ENCODE measurements at regions not wholly inside any gene's neighbourhood (a gene's known extent, or its start where the extent isn't known, plus 50 kb on each side); places are given as distances from the start of the nearest gene placed in this dataset.

DNA sequence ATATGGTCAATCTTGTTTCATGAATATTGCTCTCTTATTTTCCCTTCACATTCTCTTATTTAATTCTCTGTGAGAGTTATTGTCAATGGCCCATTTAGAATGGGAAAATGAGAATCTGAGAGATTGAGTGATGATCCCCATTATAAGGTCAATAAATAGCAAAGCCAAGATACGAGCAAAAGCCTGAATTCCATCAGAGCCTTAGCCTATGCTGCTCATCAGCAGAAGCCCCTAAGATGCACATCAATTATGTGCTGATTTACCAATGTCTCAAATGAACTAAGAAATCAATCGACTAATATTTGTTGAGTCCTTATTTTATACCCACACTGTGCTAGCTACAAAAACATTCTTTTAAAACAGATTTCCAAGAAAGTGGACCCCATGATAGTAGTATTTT is 330.8 kb upstream of the DDI1 start:
- FAIRE-seq (no peak), DNase-seq (ENCODE audit: insufficient read length) (no peak)
- TF ChIP-seq POLR2A (IDR thresholded peaks at IDR 0.05; ENCODE audit: low read depth, low read length), result no peak
- no peak for TF ChIP-seq POLR2AphosphoS5 (IDR thresholded peaks at IDR 0.05; ENCODE audit: low read depth, low read length)
- TF ChIP-seq TAF1 (IDR thresholded peaks at IDR 0.05; ENCODE audit: borderline replicate concordance, low read depth, low read length), result no peak

DNA sequence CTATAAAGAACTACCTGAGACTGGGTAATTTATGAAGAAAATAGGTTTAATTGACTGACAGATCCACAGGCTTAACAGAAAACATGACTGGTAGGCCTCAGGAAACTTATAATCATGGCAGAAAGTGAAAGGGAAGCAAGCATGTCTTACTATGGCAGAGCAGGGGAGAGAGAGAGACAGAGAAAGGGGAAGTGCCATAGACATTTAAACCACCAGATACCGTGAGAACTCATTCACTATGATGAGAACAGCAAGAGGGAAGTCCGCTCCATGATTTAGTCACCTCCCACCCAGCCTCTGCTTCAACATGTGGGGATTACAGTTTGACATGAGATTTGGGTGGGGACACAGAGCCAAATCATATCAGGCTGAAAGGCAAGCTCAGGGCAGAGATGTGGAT is 327.1 kb upstream of the DDI1 start:
- no peak for TF ChIP-seq TAF1 (IDR thresholded peaks at IDR 0.05; ENCODE audit: borderline replicate concordance, low read depth, low read length)
- no peak for TF ChIP-seq POLR2A (IDR thresholded peaks at IDR 0.05; ENCODE audit: low read depth, low read length)
- no peak for TF ChIP-seq POLR2AphosphoS5 (IDR thresholded peaks at IDR 0.05; ENCODE audit: low read depth, low read length)
- no peak for FAIRE-seq

DNA sequence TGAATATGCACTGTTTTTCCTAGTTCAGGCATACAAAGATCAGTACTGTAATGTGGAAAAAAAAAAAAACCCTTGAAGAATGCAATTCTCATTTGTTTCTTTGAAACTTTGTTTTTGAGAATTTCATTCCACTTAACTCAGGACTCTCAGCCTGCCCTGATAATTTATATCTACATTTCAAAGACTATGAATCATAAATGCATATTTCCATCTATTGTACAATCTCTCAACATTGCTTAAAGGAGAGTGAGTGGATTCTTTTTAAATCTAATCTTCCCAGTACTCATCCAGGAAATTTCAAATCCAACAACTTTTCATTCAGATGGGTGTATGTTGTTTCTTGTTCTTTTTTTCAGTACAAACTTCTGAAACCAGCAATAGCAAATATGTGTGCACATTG is 322.2 kb upstream of the DDI1 start:
- no peak for FAIRE-seq
- TF ChIP-seq POLR2A (IDR thresholded peaks at IDR 0.05; ENCODE audit: low read depth, low read length), result no peak
- no peak for TF ChIP-seq TAF1 (IDR thresholded peaks at IDR 0.05; ENCODE audit: borderline replicate concordance, low read depth, low read length)
- TF ChIP-seq POLR2AphosphoS5 (IDR thresholded peaks at IDR 0.05; ENCODE audit: low read depth, low read length), result no peak

More for the DNA sequence above, 327.1 kb upstream of the DDI1 start:
- DNase-seq (ENCODE audit: insufficient read length), result no peak

DNA sequence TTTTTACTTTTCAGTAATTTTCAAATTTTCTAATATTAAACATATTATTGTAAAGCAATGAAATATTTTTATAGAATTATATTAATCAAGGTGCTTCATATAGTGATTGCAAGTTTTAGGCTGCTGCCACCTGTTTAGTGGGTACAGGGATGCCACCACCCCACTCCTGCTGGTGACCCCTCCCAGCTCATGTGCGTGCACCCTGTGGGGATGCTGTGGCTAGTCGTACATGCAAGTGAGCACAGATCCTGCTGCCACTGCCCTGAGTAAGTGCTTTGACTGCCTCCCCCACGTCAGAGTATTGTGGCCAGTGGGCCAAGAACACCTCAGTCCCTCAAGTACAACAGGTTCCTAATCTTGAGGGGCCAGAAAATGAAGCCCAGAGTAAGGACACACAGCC is 320.1 kb upstream of the DDI1 start:
- DNase-seq (ENCODE audit: insufficient read length) (no peak), FAIRE-seq (no peak)
- TF ChIP-seq POLR2A (IDR thresholded peaks at IDR 0.05; ENCODE audit: low read depth, low read length), result no peak
- no peak for TF ChIP-seq POLR2AphosphoS5 (IDR thresholded peaks at IDR 0.05; ENCODE audit: low read depth, low read length)
- no peak for TF ChIP-seq TAF1 (IDR thresholded peaks at IDR 0.05; ENCODE audit: borderline replicate concordance, low read depth, low read length)

More for the DNA sequence above, 322.2 kb upstream of the DDI1 start:
- DNase-seq (ENCODE audit: insufficient read length), result no peak

DNA sequence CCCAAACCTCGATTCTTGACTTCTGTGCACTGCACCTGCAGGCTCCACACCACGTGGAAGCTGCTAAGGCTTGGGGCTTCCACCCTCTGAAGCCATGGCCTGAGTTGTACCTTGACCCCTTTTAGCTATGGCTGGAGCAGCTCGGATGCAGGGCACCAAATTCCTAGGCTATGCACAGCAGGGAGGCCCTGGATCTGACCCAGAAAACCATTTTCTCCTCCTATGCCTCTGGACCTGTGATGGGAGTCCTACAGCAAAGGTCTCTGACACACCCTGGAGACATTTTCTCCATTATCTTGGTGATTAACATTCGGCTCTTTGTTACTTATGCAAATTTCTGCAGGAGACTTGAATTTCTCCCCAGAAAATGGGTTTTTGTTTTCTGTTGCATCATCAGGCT is 309.2 kb upstream of the DDI1 start:
- DNase-seq (ENCODE audit: insufficient read length), result no peak
- TF ChIP-seq POLR2AphosphoS5 (IDR thresholded peaks at IDR 0.05; ENCODE audit: low read depth, low read length) (no peak), POLR2A (IDR thresholded peaks at IDR 0.05; ENCODE audit: low read depth, low read length) (no peak), TAF1 (IDR thresholded peaks at IDR 0.05; ENCODE audit: borderline replicate concordance, low read depth, low read length) (no peak)

DNA sequence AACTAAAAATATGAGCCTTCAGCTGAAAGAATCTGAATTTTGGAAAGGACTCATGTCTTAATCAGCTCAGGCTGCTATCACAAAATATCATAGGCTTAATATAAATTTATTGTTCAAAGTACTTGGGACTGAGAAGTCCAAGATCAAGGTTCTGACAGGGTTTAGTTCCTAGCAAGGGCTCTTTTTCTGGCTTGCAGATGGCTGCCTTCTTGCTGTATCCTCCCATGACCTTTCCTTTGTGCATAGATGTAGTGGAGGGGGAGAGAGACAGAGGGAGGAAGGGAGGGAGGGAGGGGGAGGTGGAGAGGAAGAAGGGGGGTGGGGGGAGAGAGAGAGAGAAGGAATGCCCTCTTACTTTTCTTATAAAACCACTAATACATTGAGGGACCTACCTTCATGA is 306.8 kb upstream of the DDI1 start:
- TF ChIP-seq TAF1 (IDR thresholded peaks at IDR 0.05; ENCODE audit: borderline replicate concordance, low read depth, low read length) (no peak), POLR2A (IDR thresholded peaks at IDR 0.05; ENCODE audit: low read depth, low read length) (no peak)
- DNase-seq (ENCODE audit: insufficient read length) (no peak), FAIRE-seq (no peak)

More for the DNA sequence above, 309.2 kb upstream of the DDI1 start:
- FAIRE-seq, result no peak

DNA sequence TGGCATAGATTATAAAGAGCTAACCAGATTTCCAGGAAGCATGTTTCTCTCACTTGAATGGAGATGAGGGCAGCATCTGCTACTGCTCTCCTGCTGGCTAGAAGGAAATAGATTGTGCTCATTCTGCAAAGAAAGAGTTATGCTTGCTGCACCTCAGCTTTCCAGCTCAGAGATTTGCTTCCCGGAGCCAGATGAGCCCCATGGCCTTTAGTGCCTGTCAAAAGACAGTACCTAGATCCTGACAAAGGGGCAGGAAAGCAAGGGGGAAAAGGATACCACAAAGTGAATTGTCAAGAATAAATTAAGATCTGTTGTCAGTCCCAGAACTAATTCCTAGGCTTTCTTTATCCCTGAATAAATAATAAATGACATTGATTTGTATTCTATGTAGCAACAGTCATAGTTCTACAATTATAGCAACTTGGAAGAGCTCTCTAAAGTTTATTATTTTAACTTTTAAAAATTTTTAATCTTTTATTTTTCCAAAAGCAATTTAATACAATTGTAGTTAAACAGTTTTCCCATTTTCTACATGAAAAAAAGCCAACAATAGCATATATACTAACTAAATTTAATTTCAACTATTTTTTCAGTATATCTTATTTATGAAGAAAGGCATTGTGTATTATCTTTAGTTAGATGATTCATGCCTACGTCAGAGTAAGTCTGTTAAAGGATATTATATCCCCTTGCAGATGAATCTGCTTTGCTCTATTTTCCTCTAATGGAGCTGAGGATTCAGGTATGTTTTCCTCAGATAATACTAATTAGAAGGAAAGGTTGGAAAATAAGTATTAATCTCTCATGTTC is 306.1 kb upstream of the DDI1 start:
- DNase-seq (ENCODE audit: insufficient read length) (no peak), FAIRE-seq (no peak)
- TF ChIP-seq TAF1 (IDR thresholded peaks at IDR 0.05; ENCODE audit: borderline replicate concordance, low read depth, low read length) (no peak), POLR2AphosphoS5 (IDR thresholded peaks at IDR 0.05; ENCODE audit: low read depth, low read length) (no peak), POLR2A (IDR thresholded peaks at IDR 0.05; ENCODE audit: low read depth, low read length) (no peak)

DNA sequence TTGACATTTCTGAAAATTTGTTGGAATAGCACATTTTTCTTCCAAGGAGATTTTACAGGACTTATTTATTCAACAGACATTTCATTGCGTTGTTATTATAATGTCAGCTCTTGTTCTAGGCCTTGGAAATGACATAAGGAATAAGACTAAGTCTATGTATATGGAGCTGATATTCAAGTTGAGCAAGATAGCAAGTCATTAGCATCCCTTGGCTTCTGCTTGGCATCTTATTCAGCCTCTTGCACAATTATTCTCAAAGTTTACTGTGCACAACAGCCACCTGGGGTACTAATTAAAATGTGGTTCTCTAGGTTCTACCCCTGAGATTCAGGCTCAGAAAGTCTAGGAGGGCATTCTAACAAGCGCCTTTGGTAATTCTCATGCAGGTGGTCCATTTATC is 304.8 kb upstream of the DDI1 start:
- TF ChIP-seq POLR2AphosphoS5 (IDR thresholded peaks at IDR 0.05; ENCODE audit: low read depth, low read length), result no peak
- no peak for TF ChIP-seq POLR2A (IDR thresholded peaks at IDR 0.05; ENCODE audit: low read depth, low read length)
- TF ChIP-seq TAF1 (IDR thresholded peaks at IDR 0.05; ENCODE audit: borderline replicate concordance, low read depth, low read length), result no peak
- no peak for FAIRE-seq
- DNase-seq (ENCODE audit: insufficient read length), result no peak

DNA sequence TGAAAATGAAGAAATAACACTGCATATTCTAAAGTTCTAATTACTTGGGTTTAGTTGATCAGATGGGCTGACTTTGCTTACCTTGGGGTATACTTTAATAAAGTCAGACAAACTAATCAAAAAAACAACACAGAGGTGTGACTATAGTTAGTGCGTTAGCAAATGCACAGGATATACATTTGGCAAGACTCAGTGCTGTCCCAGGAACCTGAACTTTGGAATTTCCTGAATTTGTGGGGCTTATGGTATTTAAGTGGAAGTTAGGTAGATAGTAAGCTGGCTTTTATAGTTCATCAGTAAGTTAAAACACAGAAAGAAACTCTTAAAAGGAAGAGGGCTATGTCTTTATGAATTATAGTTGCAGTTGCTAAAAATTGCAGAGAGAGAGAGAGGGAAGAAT is 302.6 kb upstream of the DDI1 start:
- no peak for DNase-seq (ENCODE audit: insufficient read length)
- TF ChIP-seq POLR2AphosphoS5 (IDR thresholded peaks at IDR 0.05; ENCODE audit: low read depth, low read length), result no peak
- TF ChIP-seq TAF1 (IDR thresholded peaks at IDR 0.05; ENCODE audit: borderline replicate concordance, low read depth, low read length), result no peak
- no peak for TF ChIP-seq POLR2A (IDR thresholded peaks at IDR 0.05; ENCODE audit: low read depth, low read length)
- no peak for FAIRE-seq

DNA sequence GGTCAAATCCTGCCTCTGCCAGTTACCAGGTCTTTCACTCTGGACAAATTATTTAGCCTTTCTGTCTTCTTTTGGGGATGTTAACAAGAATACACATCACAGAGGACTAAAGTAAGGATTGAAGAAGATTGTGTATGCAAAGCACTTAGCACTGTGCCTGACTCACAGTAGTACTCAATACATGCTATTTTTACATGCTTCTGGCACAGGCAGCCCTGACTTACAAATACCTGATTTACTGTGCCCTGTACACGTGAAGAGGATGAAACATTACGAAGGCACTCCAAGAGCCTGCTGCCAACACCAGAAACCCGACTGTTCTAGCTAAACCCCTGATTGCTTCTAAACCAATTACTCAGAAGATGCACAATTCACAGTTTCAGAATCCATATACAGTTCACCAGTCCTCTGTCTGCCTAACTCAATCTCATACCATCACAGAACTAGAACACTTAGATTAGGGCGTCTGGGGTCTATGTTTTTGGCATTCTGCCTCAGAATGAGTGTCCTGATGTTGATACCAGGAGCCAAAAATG is 300.9 kb upstream of the DDI1 start:
- no peak for TF ChIP-seq POLR2A (IDR thresholded peaks at IDR 0.05; ENCODE audit: low read depth, low read length)
- FAIRE-seq, result no peak
- no peak for DNase-seq (ENCODE audit: insufficient read length)

DNA sequence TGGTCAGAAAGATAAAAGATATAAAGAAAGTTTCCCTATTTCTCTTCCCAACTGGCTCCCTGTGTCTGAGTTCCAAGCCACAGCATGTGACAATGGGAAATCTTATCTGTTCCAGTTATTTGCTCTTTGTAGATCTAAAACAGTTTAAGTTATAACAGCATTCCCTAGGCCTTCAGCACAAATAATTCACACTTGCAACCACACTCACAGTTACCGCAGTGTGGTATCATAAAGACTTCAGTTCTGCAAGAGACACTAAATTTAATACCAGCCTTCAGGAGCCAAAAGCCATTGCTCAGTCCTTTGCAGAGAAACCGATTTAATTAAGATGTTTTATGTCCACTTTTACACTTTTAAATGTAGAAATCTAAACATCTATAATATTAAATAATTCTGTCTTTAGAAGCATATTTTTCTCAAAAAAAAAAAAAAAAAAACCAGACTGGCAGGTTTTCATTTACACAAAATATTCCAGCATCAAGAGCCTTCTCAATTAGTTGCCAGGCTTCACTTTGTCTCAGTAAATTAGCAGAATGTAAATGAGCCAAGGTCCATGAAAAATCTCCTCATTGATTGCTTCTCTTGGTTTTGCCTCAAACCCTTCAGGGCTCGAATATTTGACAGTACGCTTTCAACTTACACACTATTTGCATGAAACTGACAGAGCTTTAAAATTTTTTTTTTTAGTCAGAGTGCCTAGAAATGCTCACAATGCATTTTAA is 300.0 kb upstream of the DDI1 start:
- DNase-seq (ENCODE audit: insufficient read length), result no peak
- no peak for FAIRE-seq
- TF ChIP-seq POLR2AphosphoS5 (IDR thresholded peaks at IDR 0.05; ENCODE audit: low read depth, low read length) (no peak), POLR2A (IDR thresholded peaks at IDR 0.05; ENCODE audit: low read depth, low read length) (no peak)

DNA sequence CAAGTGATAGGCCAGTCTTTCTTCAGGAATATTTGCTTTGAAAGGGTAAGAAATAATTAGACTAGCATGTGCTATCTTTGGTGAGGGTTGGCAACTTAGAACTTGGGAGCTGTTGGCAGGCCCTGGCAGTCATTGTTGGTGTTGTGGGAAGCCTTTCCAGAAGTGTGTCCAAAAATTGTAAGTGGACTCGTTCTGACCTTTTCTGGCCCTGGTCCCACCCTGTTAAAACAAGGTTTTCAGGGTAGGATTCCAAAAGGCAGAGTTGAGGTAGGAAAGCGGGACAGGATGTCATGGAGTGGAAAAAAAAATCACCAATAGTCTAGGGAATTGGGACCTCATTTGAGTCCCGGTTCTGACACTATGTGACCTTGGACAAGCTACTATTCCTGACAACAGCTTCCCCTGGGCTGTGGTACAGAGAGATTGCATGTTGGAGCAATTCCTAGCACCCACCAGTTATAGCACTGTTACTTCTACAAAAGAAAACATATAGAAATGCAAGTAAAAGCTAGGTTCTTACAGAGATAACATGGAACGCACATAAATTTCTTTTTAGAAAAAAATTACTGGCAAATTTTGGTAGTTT is 299.3 kb upstream of the DDI1 start:
- TF ChIP-seq POLR2AphosphoS5 (IDR thresholded peaks at IDR 0.05; ENCODE audit: low read depth, low read length) (no peak), TAF1 (IDR thresholded peaks at IDR 0.05; ENCODE audit: borderline replicate concordance, low read depth, low read length) (no peak), POLR2A (IDR thresholded peaks at IDR 0.05; ENCODE audit: low read depth, low read length) (no peak)
- FAIRE-seq (no peak), DNase-seq (ENCODE audit: insufficient read length) (no peak)

Data from GM12892 (cell line).